Retinal pigment epithelial cell (primary cell): ENCODE measurements at regions not wholly inside any gene's neighbourhood (a gene's known extent, or its start where the extent isn't known, plus 50 kb on each side); places are given as distances from the start of the nearest gene placed in this dataset.

ENCODE experiments used
- DNase-seq: peaks from one replicate; pipeline ENCODE4 v3.0.0-alpha.2; 2010; ENCODE audit warnings: low read depth
- H3K4me3 ChIP-seq: 2 replicates; pipeline ENCODE4 v1.5.1; 2011; ENCODE audit warnings: mild to moderate bottlenecking, low read length, control low read depth, moderate library complexity
- TF ChIP-seq, protein P1 (sequence below): conservative IDR thresholded peaks from 2 replicates; pipeline ENCODE4 v1.5.1; 2011; ENCODE audit warnings: low read depth, low read length, control low read depth, inconsistent platforms

DNA sequence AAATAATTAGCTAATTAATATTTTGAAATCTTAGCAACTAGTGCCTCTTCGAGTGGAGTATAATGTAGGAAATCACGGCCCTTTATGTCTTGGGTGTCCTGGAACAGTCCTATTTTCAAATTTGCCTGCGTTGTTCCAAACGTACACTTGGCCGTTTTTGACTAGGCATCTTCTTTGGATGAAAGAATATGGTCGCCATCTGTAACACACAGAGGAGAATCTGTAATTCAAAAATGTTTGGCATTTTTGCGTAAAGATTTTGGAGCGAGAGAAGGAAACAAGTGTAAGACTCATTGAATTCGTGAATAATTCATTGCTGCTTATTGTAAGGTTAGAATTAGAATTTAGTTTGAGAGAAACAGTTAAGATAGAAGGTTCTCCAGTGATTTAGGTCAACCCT, 61.5 kb upstream of the CLCN4 start:
- no peak for DNase-seq
- TF ChIP-seq, protein P1, sequence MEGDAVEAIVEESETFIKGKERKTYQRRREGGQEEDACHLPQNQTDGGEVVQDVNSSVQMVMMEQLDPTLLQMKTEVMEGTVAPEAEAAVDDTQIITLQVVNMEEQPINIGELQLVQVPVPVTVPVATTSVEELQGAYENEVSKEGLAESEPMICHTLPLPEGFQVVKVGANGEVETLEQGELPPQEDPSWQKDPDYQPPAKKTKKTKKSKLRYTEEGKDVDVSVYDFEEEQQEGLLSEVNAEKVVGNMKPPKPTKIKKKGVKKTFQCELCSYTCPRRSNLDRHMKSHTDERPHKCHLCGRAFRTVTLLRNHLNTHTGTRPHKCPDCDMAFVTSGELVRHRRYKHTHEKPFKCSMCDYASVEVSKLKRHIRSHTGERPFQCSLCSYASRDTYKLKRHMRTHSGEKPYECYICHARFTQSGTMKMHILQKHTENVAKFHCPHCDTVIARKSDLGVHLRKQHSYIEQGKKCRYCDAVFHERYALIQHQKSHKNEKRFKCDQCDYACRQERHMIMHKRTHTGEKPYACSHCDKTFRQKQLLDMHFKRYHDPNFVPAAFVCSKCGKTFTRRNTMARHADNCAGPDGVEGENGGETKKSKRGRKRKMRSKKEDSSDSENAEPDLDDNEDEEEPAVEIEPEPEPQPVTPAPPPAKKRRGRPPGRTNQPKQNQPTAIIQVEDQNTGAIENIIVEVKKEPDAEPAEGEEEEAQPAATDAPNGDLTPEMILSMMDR, result no peak
- H3K4me3 ChIP-seq, result no peak overlapping the region

DNA sequence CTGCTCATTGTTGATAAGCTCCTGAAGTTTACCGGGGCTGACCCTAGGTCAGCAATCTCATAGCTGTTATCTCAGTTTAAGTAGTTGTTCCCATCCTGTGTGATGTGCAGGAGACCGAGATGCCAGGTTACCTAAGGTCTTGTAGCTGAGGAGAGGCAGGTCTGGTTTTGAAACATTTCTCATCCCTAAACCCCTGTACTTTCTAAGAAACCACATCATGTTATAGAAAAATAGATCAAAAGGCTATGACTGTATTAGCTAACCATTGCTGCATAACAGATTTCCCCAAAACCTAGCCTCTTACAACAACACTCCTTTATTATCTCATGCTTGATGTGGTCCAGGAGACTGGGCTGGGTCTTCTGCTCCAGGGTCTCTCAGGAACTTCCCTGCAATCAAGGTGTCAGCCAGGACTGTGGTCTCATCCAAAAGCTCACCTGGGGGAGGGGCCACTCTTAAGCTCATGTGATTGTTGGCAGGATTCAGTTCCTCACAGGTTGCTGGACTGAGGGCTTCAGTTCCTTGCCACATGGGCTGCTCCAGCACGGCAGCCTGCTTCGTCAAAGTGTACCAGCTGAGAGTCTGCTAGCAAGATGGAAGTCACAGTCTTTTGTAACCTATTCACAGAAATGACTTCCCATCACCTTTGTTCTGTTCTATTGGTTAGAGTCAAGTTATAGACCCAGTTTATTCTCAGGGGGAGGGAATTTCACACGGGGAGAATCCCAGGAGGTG, 60.9 kb upstream of the CLCN4 start:
- TF ChIP-seq, protein P1, result no peak
- DNase-seq, result no peak
- H3K4me3 ChIP-seq, result no peak overlapping the region

DNA sequence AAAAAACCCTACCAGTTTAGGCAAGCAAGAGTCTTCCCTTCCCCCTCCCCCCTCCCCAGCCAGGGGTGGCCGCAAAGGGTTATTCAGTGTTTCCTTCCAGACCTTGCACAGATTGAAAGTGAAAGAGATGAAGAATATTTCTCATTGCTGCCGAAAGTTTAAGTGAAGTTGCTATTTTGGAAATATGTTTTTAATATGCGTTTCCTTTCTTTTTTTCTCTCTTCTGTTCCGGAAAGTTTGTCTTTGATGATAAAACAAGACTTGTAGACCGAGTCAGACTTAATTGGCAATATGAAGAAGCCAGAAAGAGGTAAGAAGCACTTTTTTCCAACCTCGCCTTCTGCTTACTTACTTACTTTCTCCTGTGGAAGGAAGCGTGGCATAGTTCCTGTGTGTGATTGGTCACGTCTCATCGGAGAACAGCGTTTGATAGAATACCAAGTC, 58.5 kb upstream of the CLCN4 start:
- no peak overlapping the region for H3K4me3 ChIP-seq
- TF ChIP-seq, protein P1, result no peak
- DNase-seq, result no peak

DNA sequence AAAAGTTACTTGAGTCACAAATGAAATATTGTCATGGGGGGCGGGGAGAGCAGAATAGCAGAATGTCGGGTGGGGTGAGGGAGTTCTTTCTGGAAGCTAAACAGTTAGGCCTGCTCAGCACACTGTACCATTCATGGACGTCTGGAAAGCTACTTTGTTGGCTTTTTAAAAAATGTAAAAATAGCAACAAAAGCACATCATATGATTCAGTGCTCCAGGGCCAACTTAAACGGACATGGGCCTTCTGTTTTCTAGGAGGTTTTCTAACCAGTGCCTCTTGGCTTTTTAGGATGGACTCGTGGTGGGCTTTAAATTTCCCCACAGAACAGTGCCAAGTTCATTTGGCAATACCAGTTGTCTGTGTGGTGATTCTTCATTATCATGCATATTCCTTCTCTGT, 57.4 kb upstream of the CLCN4 start:
- no peak for DNase-seq
- TF ChIP-seq, protein P1, result no peak
- no peak overlapping the region for H3K4me3 ChIP-seq

DNA sequence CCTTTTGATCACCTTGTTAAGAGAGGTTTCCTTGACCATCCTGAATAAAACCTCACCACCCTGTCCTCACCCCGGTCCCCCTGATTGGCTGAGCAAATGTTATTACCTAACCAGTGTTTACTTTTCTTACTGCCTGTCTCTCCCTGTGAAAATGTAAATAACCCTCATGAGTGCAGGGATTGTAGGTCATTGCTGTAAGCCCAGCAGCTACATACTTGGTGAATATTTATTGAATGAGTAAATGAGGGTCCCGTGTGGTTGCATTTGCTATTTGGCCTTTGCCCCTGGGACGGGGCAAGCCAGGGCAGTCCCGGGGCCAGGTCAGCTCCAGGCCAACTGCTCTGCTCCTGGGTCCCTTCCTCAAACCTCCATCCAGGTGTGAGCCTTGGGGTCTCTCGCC, 55.5 kb upstream of the CLCN4 start:
- no peak overlapping the region for H3K4me3 ChIP-seq
- DNase-seq, result no peak
- TF ChIP-seq, protein P1, result no peak

DNA sequence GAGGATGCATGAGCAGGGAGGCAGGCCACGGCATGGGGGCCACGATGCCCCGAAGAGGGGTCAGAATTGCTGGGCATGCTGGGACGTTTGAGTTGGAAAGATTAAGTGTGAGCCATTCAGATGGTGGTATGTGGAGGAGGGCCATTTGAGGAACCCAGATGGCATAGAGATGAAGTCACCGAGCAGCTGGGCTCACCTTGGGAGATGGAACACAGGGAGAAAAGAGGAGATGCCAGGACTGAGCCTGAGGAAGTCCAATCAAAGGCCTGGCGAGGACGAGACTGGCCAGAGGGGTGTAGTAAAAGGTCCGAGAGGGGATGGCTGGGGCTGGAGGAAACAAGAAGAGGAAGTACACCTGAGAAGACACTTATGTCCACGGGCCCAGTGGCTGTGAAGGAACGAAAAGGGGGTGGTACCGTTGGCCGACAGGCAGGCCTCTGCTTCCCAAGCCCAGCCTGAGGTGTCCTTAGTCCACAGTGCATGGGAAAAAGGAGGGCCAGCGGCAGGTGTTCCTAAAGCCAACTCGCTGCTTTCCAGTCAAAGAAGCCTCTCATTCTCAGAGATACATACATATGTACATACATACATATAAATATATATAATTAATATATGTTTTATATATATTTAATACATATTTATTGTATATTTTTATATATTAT, 54.6 kb upstream of the CLCN4 start:
- no peak for DNase-seq
- no peak overlapping the region for H3K4me3 ChIP-seq
- TF ChIP-seq, protein P1, result no peak

DNA sequence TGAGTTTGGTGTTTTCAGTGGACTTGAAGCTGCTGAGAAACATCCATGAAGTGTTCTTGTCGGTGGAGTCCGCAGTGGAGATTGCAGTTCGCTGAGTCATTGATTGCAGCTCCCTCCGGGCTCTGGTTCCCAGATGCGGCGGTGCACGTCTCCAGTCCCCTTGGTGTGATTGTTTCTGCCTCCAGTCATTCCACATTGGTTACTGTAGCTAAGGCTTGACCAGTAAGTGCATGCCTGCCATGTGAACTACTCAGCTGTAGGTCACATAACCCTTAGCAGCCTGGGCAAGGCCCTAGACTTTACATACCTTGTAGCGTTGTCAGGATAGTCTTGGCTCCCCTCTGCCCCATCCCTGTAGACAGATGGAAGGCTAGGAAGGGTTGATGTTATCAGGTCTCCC, 53.8 kb upstream of the CLCN4 start:
- TF ChIP-seq, protein P1, result no peak
- H3K4me3 ChIP-seq, result no peak overlapping the region
- no peak for DNase-seq
